H1 (cell line): ENCODE measurements at regions not wholly inside any gene's neighbourhood (a gene's known extent, or its start where the extent isn't known, plus 50 kb on each side); places are given as distances from the start of the nearest gene placed in this dataset.

ENCODE experiments used
- CTCF ChIA-PET: fragments of 300-600 bp; sonication (Branson Sonifier 250); formaldehyde crosslinking; loops from one replicate; lab custom pipeline; 2021; ENCODE audit not compliant: partially characterized antibody; lab: Charles Lee
- POLR2A ChIA-PET: fragments of 300-600 bp; sonication (Branson Sonifier 250); formaldehyde crosslinking; loops from one replicate; lab custom pipeline; 2021; ENCODE audit warnings: inconsistent platforms; ENCODE audit not compliant: partially characterized antibody; lab: Charles Lee
- DNase-seq, 2 experiments: peaks; one replicate each; pipeline versions ENCODE4 v3.0.0 to v3.0.0-alpha.2; 2010 to 2022; ENCODE audit warnings: low spot score in 2 of 2, low read depth in 1 of 2, mixed read lengths in 1 of 2
- FAIRE-seq: peaks from 2 replicates; lab custom pipeline; 2011; peaks lifted over from hg19 to GRCh38; lab: Jason Lieb, UNC
- H2AFZ ChIP-seq: 2 replicates; pipeline ENCODE4 v1.8.1; 2012; ENCODE audit warnings: low read length, inconsistent platforms
- H2AK5ac ChIP-seq: 2 replicates; pipeline ENCODE4 v1.6.1; 2013; ENCODE audit warnings: low read depth, low read length
- H2BK120ac ChIP-seq: replicated peaks from 2 replicates; pipeline ENCODE3; 2013; ENCODE audit warnings: low read depth, low read length, inconsistent platforms
- H2BK12ac ChIP-seq: 2 replicates; pipeline ENCODE4 v1.6.1; 2013; ENCODE audit warnings: low read depth, low read length
- H2BK15ac ChIP-seq: 2 replicates; pipeline ENCODE4 v1.6.1; 2013; ENCODE audit warnings: low read length
- H2BK20ac ChIP-seq: 2 replicates; pipeline ENCODE4 v1.6.1; 2013; ENCODE audit warnings: low read length
- H2BK5ac ChIP-seq: 2 replicates; pipeline ENCODE4 v1.6.1; 2013; ENCODE audit warnings: low read depth, low read length
- H3K14ac ChIP-seq: 2 replicates; pipeline ENCODE4 v1.6.1; 2013; ENCODE audit warnings: inconsistent platforms; ENCODE audit not compliant: insufficient read length
- H3K18ac ChIP-seq: 2 replicates; pipeline ENCODE4 v1.6.1; 2013; ENCODE audit warnings: low read length; ENCODE audit errors: extremely low read depth
- H3K23ac ChIP-seq: 2 replicates; pipeline ENCODE4 v1.6.1; 2013; ENCODE audit warnings: inconsistent platforms; ENCODE audit not compliant: insufficient read length
- H3K23me2 ChIP-seq: 2 replicates; pipeline ENCODE4 v1.6.1; 2013; ENCODE audit warnings: low read depth, low read length
- H3K27ac ChIP-seq: 2 replicates; pipeline ENCODE4 v1.6.1; 2011; ENCODE audit warnings: low read depth, low read length, inconsistent platforms
- H3K27me3 ChIP-seq, 4 experiments: replicated peaks in 1 of 4; 1 replicate in 1 of 4; 2 replicates in 3 of 4; pipeline versions ENCODE4 v1.6.1 to v1.8.1; 2011 to 2013; ENCODE audit warnings: low read length in 3 of 4, mild to moderate bottlenecking in 3 of 4, inconsistent platforms in 2 of 4, mixed read lengths in 2 of 4, moderate library complexity in 1 of 4; ENCODE audit not compliant: control insufficient read depth in 3 of 4, insufficient read depth in 3 of 4; ENCODE audit errors: extremely low read depth in 1 of 4
- H3K36me3 ChIP-seq, 4 experiments: 2 replicates each; pipeline versions ENCODE4 v1.6.1 to v1.8.1; 2011 to 2013; ENCODE audit warnings: mild to moderate bottlenecking in 4 of 4, low read length in 3 of 4, moderate library complexity in 2 of 4, control low read depth in 1 of 4, inconsistent platforms in 1 of 4; ENCODE audit not compliant: insufficient read depth in 4 of 4, control insufficient read depth in 2 of 4
- H3K4ac ChIP-seq: replicated peaks from 2 replicates; pipeline ENCODE3; 2013; ENCODE audit warnings: low read length, low read depth, mixed read lengths, inconsistent platforms; ENCODE audit not compliant: insufficient read length
- H3K4me1 ChIP-seq, 4 experiments: replicated peaks in 1 of 4; 1 replicate in 1 of 4; 2 replicates in 3 of 4; pipeline versions ENCODE4 v1.6.1 to v1.8.1; 2011 to 2013; ENCODE audit warnings: low read length in 3 of 4, inconsistent platforms in 2 of 4, mixed read lengths in 1 of 4; ENCODE audit not compliant: insufficient read depth in 4 of 4, control insufficient read depth in 3 of 4
- H3K4me2 ChIP-seq, 2 experiments: 2 replicates each; pipeline versions ENCODE4 v1.6.1 to v1.8.1; 2011 to 2013; ENCODE audit warnings: low read depth in 2 of 2, low read length in 2 of 2, control low read depth in 1 of 2, inconsistent platforms in 1 of 2, mild to moderate bottlenecking in 1 of 2; ENCODE audit not compliant: insufficient read depth in 1 of 2
- H3K4me3 ChIP-seq, 4 experiments: fragments of 200-600, 300-600 bp in 1 of 4; sonication (generic), shearing (Covaris generic), sonication (Bioruptor Twin) in 1 of 4; 2 replicates each; pipeline versions ENCODE4 v1.5.1 to v1.8.1; 2011 to 2016; ENCODE audit warnings: low read length in 4 of 4, low read depth in 3 of 4, control low read depth in 2 of 4, inconsistent platforms in 2 of 4, mild to moderate bottlenecking in 2 of 4, mixed read lengths in 1 of 4, moderate library complexity in 1 of 4; ENCODE audit not compliant: insufficient read depth in 2 of 4; ENCODE audit errors: extremely low read depth in 1 of 4
- H3K56ac ChIP-seq: replicated peaks from 2 replicates; pipeline ENCODE3; 2013; ENCODE audit warnings: low read depth, mild to moderate bottlenecking, mixed read lengths, low read length, inconsistent platforms; ENCODE audit not compliant: insufficient read length
- H3K79me1 ChIP-seq: 2 replicates; pipeline ENCODE4 v1.6.1; 2013; ENCODE audit warnings: low read depth, low read length, control low read depth
- H3K79me2 ChIP-seq, 2 experiments: 2 replicates each; pipeline versions ENCODE4 v1.6.1 to v1.8.1; 2012 to 2013; ENCODE audit warnings: low read length in 2 of 2, mild to moderate bottlenecking in 2 of 2, inconsistent platforms in 1 of 2; ENCODE audit not compliant: insufficient read depth in 2 of 2, control insufficient read depth in 1 of 2
- H3K9ac ChIP-seq, 4 experiments: replicated peaks in 1 of 4; 1 replicate in 1 of 4; 2 replicates in 3 of 4; pipeline versions ENCODE4 v1.6.1 to v1.8.1; 2011 to 2013; ENCODE audit warnings: low read depth in 3 of 4, low read length in 3 of 4, control low read depth in 2 of 4, mild to moderate bottlenecking in 2 of 4, moderate library complexity in 2 of 4, inconsistent platforms in 1 of 4; ENCODE audit errors: extremely low read depth in 1 of 4
- H3K9me3 ChIP-seq, 2 experiments: 2 replicates each; pipeline versions ENCODE4 v1.6.1 to v1.8.1; 2012 to 2013; ENCODE audit warnings: mild to moderate bottlenecking in 2 of 2, moderate library complexity in 2 of 2, control low read depth in 1 of 2, inconsistent platforms in 1 of 2, low read depth in 1 of 2, low read length in 1 of 2, mixed read lengths in 1 of 2; ENCODE audit not compliant: insufficient read depth in 2 of 2
- H4K20me1 ChIP-seq, 2 experiments: replicated peaks in 1 of 2; 2 replicates each; pipeline versions ENCODE3 to v1.8.1; 2011 to 2013; ENCODE audit warnings: inconsistent platforms in 2 of 2, low read length in 2 of 2, mild to moderate bottlenecking in 1 of 2; ENCODE audit not compliant: insufficient read depth in 2 of 2, control insufficient read depth in 1 of 2
- H4K5ac ChIP-seq: 2 replicates; pipeline ENCODE4 v1.6.1; 2013; ENCODE audit warnings: low read length, low read depth, mixed read lengths, inconsistent platforms; ENCODE audit not compliant: insufficient read length
- H4K8ac ChIP-seq: 2 replicates; pipeline ENCODE4 v1.8.0; 2013; ENCODE audit warnings: mild to moderate bottlenecking, moderate library complexity, low read length, inconsistent platforms; ENCODE audit not compliant: insufficient read depth; ENCODE audit errors: extremely low read depth
- H4K91ac ChIP-seq: replicated peaks from 2 replicates; pipeline ENCODE3; 2013; ENCODE audit warnings: low read length, mixed read lengths, inconsistent platforms; ENCODE audit not compliant: insufficient read length
- CTBP2 ChIP-seq: IDR thresholded peaks from 2 replicates; pipeline ENCODE4 v1.7.0; 2011; ENCODE audit warnings: borderline replicate concordance, mild to moderate bottlenecking, moderate library complexity, mixed read lengths, low read length; ENCODE audit not compliant: insufficient read depth, insufficient read length
- JUN ChIP-seq: IDR thresholded peaks from 2 replicates; pipeline ENCODE4 v1.6.1; 2011; ENCODE audit warnings: low read depth, mild to moderate bottlenecking, improper control_type of control experiment, low read length
- KDM1A ChIP-seq: fragments of 200-600, 300-600 bp; sonication (generic); IDR thresholded peaks from 2 replicates; pipeline ENCODE4 v1.7.1; 2016; ENCODE audit warnings: mild to moderate bottlenecking, low read length, borderline replicate concordance
- MAX ChIP-seq: IDR thresholded peaks from 2 replicates; pipeline ENCODE4 v1.6.1; 2012; ENCODE audit warnings: inconsistent platforms
- PHF8 ChIP-seq: fragments of 200-600 bp; sonication (generic); conservative IDR thresholded peaks from 2 replicates; pipeline ENCODE4 v1.7.1; 2012; ENCODE audit warnings: low read depth, mild to moderate bottlenecking, inconsistent platforms, low read length, moderate library complexity
- SIX5 ChIP-seq: IDR thresholded peaks from 2 replicates; pipeline ENCODE4 v1.6.1; 2011; ENCODE audit warnings: mild to moderate bottlenecking, low read depth, low read length
- SP1 ChIP-seq: IDR thresholded peaks from 2 replicates; pipeline ENCODE4 v1.6.1; 2011; ENCODE audit warnings: low read depth, low read length
- SP4 ChIP-seq: IDR thresholded peaks from 2 replicates; pipeline ENCODE4 v1.6.1; 2012; ENCODE audit warnings: low read length, inconsistent platforms
- TAF7 ChIP-seq: optimal IDR thresholded peaks from 2 replicates; pipeline ENCODE3; 2011; ENCODE audit warnings: low read depth, mild to moderate bottlenecking, inconsistent platforms, low read length, moderate library complexity, borderline replicate concordance
- WGBS, 2 experiments: shearing (Covaris generic) in 1 of 2; methylation state at CpG; one replicate each; pipeline versions ENCODE4 v1.1.6 to v1.1.7; 2013 to 2015; ENCODE audit warnings: low lambda C conversion rate in 2 of 2, mixed read lengths in 2 of 2, inconsistent platforms in 1 of 2, low coverage in 1 of 2, missing lambda C conversion rate in 1 of 2; ENCODE audit not compliant: insufficient replicate concordance in 2 of 2, insufficient coverage in 1 of 2, insufficient read length in 1 of 2; ENCODE audit errors: extremely low coverage in 1 of 2, missing lambda C conversion rate in 1 of 2; 5-methylcytosine and 5-hydroxymethylcytosine counted together

- H4K91ac ChIP-seq: no peak overlapping the region
- H4K5ac ChIP-seq: no peak overlapping the region
- H3K18ac ChIP-seq: no peak overlapping the region
- no peak overlapping the region for H3K4me2 ChIP-seq
- DNase-seq (no peak), FAIRE-seq (no peak)
- TF ChIP-seq CTBP2 (no peak), SP1 (no peak), MAX (no peak), JUN (no peak), SP4 (no peak), TAF7 (no peak), PHF8 (no peak), SIX5 (no peak), KDM1A (no peak)
- H3K56ac ChIP-seq: no peak overlapping the region
- no peak overlapping the region for H2BK15ac ChIP-seq
- H3K9ac ChIP-seq: no peak overlapping the region
- no peak overlapping the region for H2AK5ac ChIP-seq
- no peak overlapping the region for H2BK120ac ChIP-seq
- ChIA-PET POLR2A (no interaction called here), CTCF (no interaction called here)
- no peak overlapping the region for H3K27ac ChIP-seq
- H3K4me1 ChIP-seq: no peaks in the 10 kb centered on the region
- no peak overlapping the region for H2BK20ac ChIP-seq
- H4K8ac ChIP-seq: no peak overlapping the region
- H4K20me1 ChIP-seq: no peaks in the 10 kb centered on the region
- H3K23ac ChIP-seq: no peak overlapping the region
- WGBS, 2 experiments: 81% methylated on average over 3 of the region's 3 CpGs; no CpG with 5 or more reads in 1 of the 2 experiments
- no peaks in the 10 kb centered on the region for H3K23me2 ChIP-seq
- H3K27me3 ChIP-seq: no peaks in the 10 kb centered on the region
- H3K4me3 ChIP-seq: no peak overlapping the region
- H2AFZ ChIP-seq: no peak overlapping the region
- no peak overlapping the region for H3K14ac ChIP-seq
- no peak overlapping the region for H2BK5ac ChIP-seq
- no peaks in the 10 kb centered on the region for H3K79me2 ChIP-seq
- no peak overlapping the region for H3K4ac ChIP-seq
- H3K36me3 ChIP-seq: no peaks in the 10 kb centered on the region
- no peaks in the 10 kb centered on the region for H3K9me3 ChIP-seq
- H2BK12ac ChIP-seq: no peak overlapping the region
- no peaks in the 10 kb centered on the region for H3K79me1 ChIP-seq
Observed at GRCh38 chr1:169048043-169048442, 58.4 kb upstream of the ATP1B1 start.
